Right lobe of liver (tissue), 4 donors: ENCODE measurements at regions not wholly inside any gene's neighbourhood (a gene's known extent, or its start where the extent isn't known, plus 50 kb on each side); places are given as distances from the start of the nearest gene placed in this dataset.

Source experiments
- CTCF ChIP-seq, 4 donors: fragments of 200-600 bp in 3 of 4; fragments of 450-650 bp in 1 of 4; IDR thresholded peaks; one replicate each; pipeline versions ENCODE4 v1.5.1 to v1.8.0; 2016 to 2022; ENCODE audit warnings: antibody characterized with exemption in 4 of 4, mild to moderate bottlenecking in 2 of 4
- POLR2A ChIP-seq: fragments of 450-650 bp; IDR thresholded peaks from one replicate; pipeline ENCODE4 v1.6.1; 2017; ENCODE audit warnings: antibody characterized with exemption, mild to moderate bottlenecking
- donor health status: DM: no; HTN: no; CAD: no.
- donor health status: DM: no; HTN: no; CAD: no.
- donor health status: DM: no; HTN: yes; CAD: no.

GRCh38 chr20:39829256-39829655 lies 859.8 kb downstream of the MAFB start:
- TF ChIP-seq CTCF (IDR thresholded peaks at IDR 0.05) (peak in 3 of 4 donors; percentile 9 to 29 (median 16)), POLR2A (no peak)
